ENCODE measurements at regions not wholly inside any gene's neighbourhood (a gene's known extent, or its start where the extent isn't known, plus 50 kb on each side); places are given as distances from the start of the nearest gene placed in this dataset.

DNA sequence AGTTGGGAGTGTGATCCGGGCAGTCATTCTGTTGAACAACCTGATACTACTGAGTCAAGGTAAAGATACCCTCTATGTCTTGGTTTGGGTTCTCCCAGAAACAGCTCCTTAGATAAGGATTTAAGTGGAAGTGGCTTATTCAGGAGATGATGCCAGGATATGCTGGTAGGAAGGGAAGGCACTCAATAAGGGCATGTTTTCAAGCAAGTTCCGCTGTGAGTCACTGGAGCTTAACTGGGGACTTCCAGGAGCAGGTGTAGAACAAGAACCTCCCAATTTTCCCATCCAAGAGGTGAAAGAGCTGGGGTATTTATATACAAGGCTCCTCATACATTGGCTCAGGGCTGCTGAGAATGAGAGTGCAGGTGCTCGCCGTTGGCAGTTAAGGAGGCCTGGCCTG lies 218.6 kb downstream of the AKAP7 start:
- H3K27me3 Mint-ChIP-seq (ENCODE audit: low read depth), result peaks cover 56% of the 10 kb centered on the region
- TF ChIP-seq ZBTB21 (CRISPR knock-in tag; IDR thresholded peaks at IDR 0.05; ENCODE audit: borderline replicate concordance), result no peak
- TF ChIP-seq, protein P1, sequence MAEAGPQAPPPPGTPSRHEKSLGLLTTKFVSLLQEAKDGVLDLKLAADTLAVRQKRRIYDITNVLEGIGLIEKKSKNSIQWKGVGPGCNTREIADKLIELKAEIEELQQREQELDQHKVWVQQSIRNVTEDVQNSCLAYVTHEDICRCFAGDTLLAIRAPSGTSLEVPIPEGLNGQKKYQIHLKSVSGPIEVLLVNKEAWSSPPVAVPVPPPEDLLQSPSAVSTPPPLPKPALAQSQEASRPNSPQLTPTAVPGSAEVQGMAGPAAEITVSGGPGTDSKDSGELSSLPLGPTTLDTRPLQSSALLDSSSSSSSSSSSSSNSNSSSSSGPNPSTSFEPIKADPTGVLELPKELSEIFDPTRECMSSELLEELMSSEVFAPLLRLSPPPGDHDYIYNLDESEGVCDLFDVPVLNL (CRISPR knock-in tag; IDR thresholded peaks at IDR 0.05; ENCODE audit: borderline replicate concordance, low read depth), result no peak
- TF ChIP-seq ETV6 (CRISPR knock-in tag; IDR thresholded peaks at IDR 0.05), result no peak
- TF ChIP-seq TEAD4 (CRISPR knock-in tag; IDR thresholded peaks at IDR 0.05), result no peak
- TF ChIP-seq, protein P2, sequence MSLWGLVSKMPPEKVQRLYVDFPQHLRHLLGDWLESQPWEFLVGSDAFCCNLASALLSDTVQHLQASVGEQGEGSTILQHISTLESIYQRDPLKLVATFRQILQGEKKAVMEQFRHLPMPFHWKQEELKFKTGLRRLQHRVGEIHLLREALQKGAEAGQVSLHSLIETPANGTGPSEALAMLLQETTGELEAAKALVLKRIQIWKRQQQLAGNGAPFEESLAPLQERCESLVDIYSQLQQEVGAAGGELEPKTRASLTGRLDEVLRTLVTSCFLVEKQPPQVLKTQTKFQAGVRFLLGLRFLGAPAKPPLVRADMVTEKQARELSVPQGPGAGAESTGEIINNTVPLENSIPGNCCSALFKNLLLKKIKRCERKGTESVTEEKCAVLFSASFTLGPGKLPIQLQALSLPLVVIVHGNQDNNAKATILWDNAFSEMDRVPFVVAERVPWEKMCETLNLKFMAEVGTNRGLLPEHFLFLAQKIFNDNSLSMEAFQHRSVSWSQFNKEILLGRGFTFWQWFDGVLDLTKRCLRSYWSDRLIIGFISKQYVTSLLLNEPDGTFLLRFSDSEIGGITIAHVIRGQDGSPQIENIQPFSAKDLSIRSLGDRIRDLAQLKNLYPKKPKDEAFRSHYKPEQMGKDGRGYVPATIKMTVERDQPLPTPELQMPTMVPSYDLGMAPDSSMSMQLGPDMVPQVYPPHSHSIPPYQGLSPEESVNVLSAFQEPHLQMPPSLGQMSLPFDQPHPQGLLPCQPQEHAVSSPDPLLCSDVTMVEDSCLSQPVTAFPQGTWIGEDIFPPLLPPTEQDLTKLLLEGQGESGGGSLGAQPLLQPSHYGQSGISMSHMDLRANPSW (CRISPR knock-in tag; conservative IDR thresholded peaks at IDR 0.05; ENCODE audit: low read depth), result no peak
- TF ChIP-seq, protein P3, sequence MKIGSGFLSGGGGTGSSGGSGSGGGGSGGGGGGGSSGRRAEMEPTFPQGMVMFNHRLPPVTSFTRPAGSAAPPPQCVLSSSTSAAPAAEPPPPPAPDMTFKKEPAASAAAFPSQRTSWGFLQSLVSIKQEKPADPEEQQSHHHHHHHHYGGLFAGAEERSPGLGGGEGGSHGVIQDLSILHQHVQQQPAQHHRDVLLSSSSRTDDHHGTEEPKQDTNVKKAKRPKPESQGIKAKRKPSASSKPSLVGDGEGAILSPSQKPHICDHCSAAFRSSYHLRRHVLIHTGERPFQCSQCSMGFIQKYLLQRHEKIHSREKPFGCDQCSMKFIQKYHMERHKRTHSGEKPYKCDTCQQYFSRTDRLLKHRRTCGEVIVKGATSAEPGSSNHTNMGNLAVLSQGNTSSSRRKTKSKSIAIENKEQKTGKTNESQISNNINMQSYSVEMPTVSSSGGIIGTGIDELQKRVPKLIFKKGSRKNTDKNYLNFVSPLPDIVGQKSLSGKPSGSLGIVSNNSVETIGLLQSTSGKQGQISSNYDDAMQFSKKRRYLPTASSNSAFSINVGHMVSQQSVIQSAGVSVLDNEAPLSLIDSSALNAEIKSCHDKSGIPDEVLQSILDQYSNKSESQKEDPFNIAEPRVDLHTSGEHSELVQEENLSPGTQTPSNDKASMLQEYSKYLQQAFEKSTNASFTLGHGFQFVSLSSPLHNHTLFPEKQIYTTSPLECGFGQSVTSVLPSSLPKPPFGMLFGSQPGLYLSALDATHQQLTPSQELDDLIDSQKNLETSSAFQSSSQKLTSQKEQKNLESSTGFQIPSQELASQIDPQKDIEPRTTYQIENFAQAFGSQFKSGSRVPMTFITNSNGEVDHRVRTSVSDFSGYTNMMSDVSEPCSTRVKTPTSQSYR (CRISPR knock-in tag; IDR thresholded peaks at IDR 0.05), result no peak
- no peak for TF ChIP-seq RORB (CRISPR knock-in tag; IDR thresholded peaks at IDR 0.05)
- TF ChIP-seq IRF2 (CRISPR knock-in tag; IDR thresholded peaks at IDR 0.05; ENCODE audit: borderline replicate concordance, low read depth), result no peak
- TF ChIP-seq ELF4 (CRISPR knock-in tag; IDR thresholded peaks at IDR 0.05; ENCODE audit: low read depth), result no peak
- TF ChIP-seq ZNF425 (CRISPR knock-in tag; conservative IDR thresholded peaks at IDR 0.05), result no peak
- no peak for TF ChIP-seq FOXP1 (CRISPR knock-in tag; IDR thresholded peaks at IDR 0.05; ENCODE audit: borderline replicate concordance)
- TF ChIP-seq ZNF138 (CRISPR knock-in tag; conservative IDR thresholded peaks at IDR 0.05), result no peak
- TF ChIP-seq, protein P4, sequence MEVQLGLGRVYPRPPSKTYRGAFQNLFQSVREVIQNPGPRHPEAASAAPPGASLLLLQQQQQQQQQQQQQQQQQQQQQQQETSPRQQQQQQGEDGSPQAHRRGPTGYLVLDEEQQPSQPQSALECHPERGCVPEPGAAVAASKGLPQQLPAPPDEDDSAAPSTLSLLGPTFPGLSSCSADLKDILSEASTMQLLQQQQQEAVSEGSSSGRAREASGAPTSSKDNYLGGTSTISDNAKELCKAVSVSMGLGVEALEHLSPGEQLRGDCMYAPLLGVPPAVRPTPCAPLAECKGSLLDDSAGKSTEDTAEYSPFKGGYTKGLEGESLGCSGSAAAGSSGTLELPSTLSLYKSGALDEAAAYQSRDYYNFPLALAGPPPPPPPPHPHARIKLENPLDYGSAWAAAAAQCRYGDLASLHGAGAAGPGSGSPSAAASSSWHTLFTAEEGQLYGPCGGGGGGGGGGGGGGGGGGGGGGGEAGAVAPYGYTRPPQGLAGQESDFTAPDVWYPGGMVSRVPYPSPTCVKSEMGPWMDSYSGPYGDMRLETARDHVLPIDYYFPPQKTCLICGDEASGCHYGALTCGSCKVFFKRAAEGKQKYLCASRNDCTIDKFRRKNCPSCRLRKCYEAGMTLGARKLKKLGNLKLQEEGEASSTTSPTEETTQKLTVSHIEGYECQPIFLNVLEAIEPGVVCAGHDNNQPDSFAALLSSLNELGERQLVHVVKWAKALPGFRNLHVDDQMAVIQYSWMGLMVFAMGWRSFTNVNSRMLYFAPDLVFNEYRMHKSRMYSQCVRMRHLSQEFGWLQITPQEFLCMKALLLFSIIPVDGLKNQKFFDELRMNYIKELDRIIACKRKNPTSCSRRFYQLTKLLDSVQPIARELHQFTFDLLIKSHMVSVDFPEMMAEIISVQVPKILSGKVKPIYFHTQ (CRISPR knock-in tag; IDR thresholded peaks at IDR 0.05), result no peak
- no peak for TF ChIP-seq MXD4 (CRISPR knock-in tag; IDR thresholded peaks at IDR 0.05; ENCODE audit: borderline replicate concordance)
- no peak for TF ChIP-seq TEAD1 (CRISPR knock-in tag; IDR thresholded peaks at IDR 0.05)
- H3K27ac Mint-ChIP-seq, result no peak overlapping the region
- DNase-seq (ENCODE audit: low spot score), result no peak
- no peaks in the 10 kb centered on the region for H3K36me3 Mint-ChIP-seq
- ATAC-seq, result no peak
- H3K4me3 Mint-ChIP-seq, result no peak overlapping the region
- H3K9me3 Mint-ChIP-seq, result no peaks in the 10 kb centered on the region
- ChIA-PET POLR2A (no interaction called here), CTCF (no interaction called here)
- peaks cover 31% of the 10 kb centered on the region for H3K4me1 Mint-ChIP-seq
